H1 (cell line): ENCODE measurements at regions not wholly inside any gene's neighbourhood (a gene's known extent, or its start where the extent isn't known, plus 50 kb on each side); places are given as distances from the start of the nearest gene placed in this dataset.

Experiments used
- CTCF ChIA-PET: fragments of 300-600 bp; sonication (Branson Sonifier 250); formaldehyde crosslinking; loops from one replicate; lab custom pipeline; 2021; ENCODE audit not compliant: partially characterized antibody; lab: Charles Lee
- POLR2A ChIA-PET: fragments of 300-600 bp; sonication (Branson Sonifier 250); formaldehyde crosslinking; loops from one replicate; lab custom pipeline; 2021; ENCODE audit warnings: inconsistent platforms; ENCODE audit not compliant: partially characterized antibody; lab: Charles Lee
- DNase-seq, 2 experiments: peaks; one replicate each; pipeline versions ENCODE4 v3.0.0 to v3.0.0-alpha.2; 2010 to 2022; ENCODE audit warnings: low spot score in 2 of 2, low read depth in 1 of 2, mixed read lengths in 1 of 2
- FAIRE-seq: peaks from 2 replicates; lab custom pipeline; 2011; peaks lifted over from hg19 to GRCh38; lab: Jason Lieb, UNC
- H2AFZ ChIP-seq: 2 replicates; pipeline ENCODE4 v1.8.1; 2012; ENCODE audit warnings: low read length, inconsistent platforms
- H2AK5ac ChIP-seq: 2 replicates; pipeline ENCODE4 v1.6.1; 2013; ENCODE audit warnings: low read depth, low read length
- H2BK120ac ChIP-seq: replicated peaks from 2 replicates; pipeline ENCODE3; 2013; ENCODE audit warnings: low read depth, low read length, inconsistent platforms
- H2BK12ac ChIP-seq: 2 replicates; pipeline ENCODE4 v1.6.1; 2013; ENCODE audit warnings: low read depth, low read length
- H2BK15ac ChIP-seq: 2 replicates; pipeline ENCODE4 v1.6.1; 2013; ENCODE audit warnings: low read length
- H2BK20ac ChIP-seq: 2 replicates; pipeline ENCODE4 v1.6.1; 2013; ENCODE audit warnings: low read length
- H2BK5ac ChIP-seq: 2 replicates; pipeline ENCODE4 v1.6.1; 2013; ENCODE audit warnings: low read depth, low read length
- H3K14ac ChIP-seq: 2 replicates; pipeline ENCODE4 v1.6.1; 2013; ENCODE audit warnings: inconsistent platforms; ENCODE audit not compliant: insufficient read length
- H3K18ac ChIP-seq: 2 replicates; pipeline ENCODE4 v1.6.1; 2013; ENCODE audit warnings: low read length; ENCODE audit errors: extremely low read depth
- H3K23ac ChIP-seq: 2 replicates; pipeline ENCODE4 v1.6.1; 2013; ENCODE audit warnings: inconsistent platforms; ENCODE audit not compliant: insufficient read length
- H3K23me2 ChIP-seq: 2 replicates; pipeline ENCODE4 v1.6.1; 2013; ENCODE audit warnings: low read depth, low read length
- H3K27ac ChIP-seq: 2 replicates; pipeline ENCODE4 v1.6.1; 2011; ENCODE audit warnings: low read depth, low read length, inconsistent platforms
- H3K27me3 ChIP-seq, 4 experiments: replicated peaks in 1 of 4; 1 replicate in 1 of 4; 2 replicates in 3 of 4; pipeline versions ENCODE4 v1.6.1 to v1.8.1; 2011 to 2013; ENCODE audit warnings: low read length in 3 of 4, mild to moderate bottlenecking in 3 of 4, inconsistent platforms in 2 of 4, mixed read lengths in 2 of 4, moderate library complexity in 1 of 4; ENCODE audit not compliant: control insufficient read depth in 3 of 4, insufficient read depth in 3 of 4; ENCODE audit errors: extremely low read depth in 1 of 4
- H3K36me3 ChIP-seq, 4 experiments: 2 replicates each; pipeline versions ENCODE4 v1.6.1 to v1.8.1; 2011 to 2013; ENCODE audit warnings: mild to moderate bottlenecking in 4 of 4, low read length in 3 of 4, moderate library complexity in 2 of 4, control low read depth in 1 of 4, inconsistent platforms in 1 of 4; ENCODE audit not compliant: insufficient read depth in 4 of 4, control insufficient read depth in 2 of 4
- H3K4ac ChIP-seq: replicated peaks from 2 replicates; pipeline ENCODE3; 2013; ENCODE audit warnings: low read length, low read depth, mixed read lengths, inconsistent platforms; ENCODE audit not compliant: insufficient read length
- H3K4me1 ChIP-seq, 4 experiments: replicated peaks in 1 of 4; 1 replicate in 1 of 4; 2 replicates in 3 of 4; pipeline versions ENCODE4 v1.6.1 to v1.8.1; 2011 to 2013; ENCODE audit warnings: low read length in 3 of 4, inconsistent platforms in 2 of 4, mixed read lengths in 1 of 4; ENCODE audit not compliant: insufficient read depth in 4 of 4, control insufficient read depth in 3 of 4
- H3K4me2 ChIP-seq, 2 experiments: 2 replicates each; pipeline versions ENCODE4 v1.6.1 to v1.8.1; 2011 to 2013; ENCODE audit warnings: low read depth in 2 of 2, low read length in 2 of 2, control low read depth in 1 of 2, inconsistent platforms in 1 of 2, mild to moderate bottlenecking in 1 of 2; ENCODE audit not compliant: insufficient read depth in 1 of 2
- H3K4me3 ChIP-seq, 4 experiments: fragments of 200-600, 300-600 bp in 1 of 4; sonication (generic), shearing (Covaris generic), sonication (Bioruptor Twin) in 1 of 4; 2 replicates each; pipeline versions ENCODE4 v1.5.1 to v1.8.1; 2011 to 2016; ENCODE audit warnings: low read length in 4 of 4, low read depth in 3 of 4, control low read depth in 2 of 4, inconsistent platforms in 2 of 4, mild to moderate bottlenecking in 2 of 4, mixed read lengths in 1 of 4, moderate library complexity in 1 of 4; ENCODE audit not compliant: insufficient read depth in 2 of 4; ENCODE audit errors: extremely low read depth in 1 of 4
- H3K56ac ChIP-seq: replicated peaks from 2 replicates; pipeline ENCODE3; 2013; ENCODE audit warnings: low read depth, mild to moderate bottlenecking, mixed read lengths, low read length, inconsistent platforms; ENCODE audit not compliant: insufficient read length
- H3K79me1 ChIP-seq: 2 replicates; pipeline ENCODE4 v1.6.1; 2013; ENCODE audit warnings: low read depth, low read length, control low read depth
- H3K79me2 ChIP-seq, 2 experiments: 2 replicates each; pipeline versions ENCODE4 v1.6.1 to v1.8.1; 2012 to 2013; ENCODE audit warnings: low read length in 2 of 2, mild to moderate bottlenecking in 2 of 2, inconsistent platforms in 1 of 2; ENCODE audit not compliant: insufficient read depth in 2 of 2, control insufficient read depth in 1 of 2
- H3K9ac ChIP-seq, 4 experiments: replicated peaks in 1 of 4; 1 replicate in 1 of 4; 2 replicates in 3 of 4; pipeline versions ENCODE4 v1.6.1 to v1.8.1; 2011 to 2013; ENCODE audit warnings: low read depth in 3 of 4, low read length in 3 of 4, control low read depth in 2 of 4, mild to moderate bottlenecking in 2 of 4, moderate library complexity in 2 of 4, inconsistent platforms in 1 of 4; ENCODE audit errors: extremely low read depth in 1 of 4
- H3K9me3 ChIP-seq, 2 experiments: 2 replicates each; pipeline versions ENCODE4 v1.6.1 to v1.8.1; 2012 to 2013; ENCODE audit warnings: mild to moderate bottlenecking in 2 of 2, moderate library complexity in 2 of 2, control low read depth in 1 of 2, inconsistent platforms in 1 of 2, low read depth in 1 of 2, low read length in 1 of 2, mixed read lengths in 1 of 2; ENCODE audit not compliant: insufficient read depth in 2 of 2
- H4K20me1 ChIP-seq, 2 experiments: replicated peaks in 1 of 2; 2 replicates each; pipeline versions ENCODE3 to v1.8.1; 2011 to 2013; ENCODE audit warnings: inconsistent platforms in 2 of 2, low read length in 2 of 2, mild to moderate bottlenecking in 1 of 2; ENCODE audit not compliant: insufficient read depth in 2 of 2, control insufficient read depth in 1 of 2
- H4K5ac ChIP-seq: 2 replicates; pipeline ENCODE4 v1.6.1; 2013; ENCODE audit warnings: low read length, low read depth, mixed read lengths, inconsistent platforms; ENCODE audit not compliant: insufficient read length
- H4K8ac ChIP-seq: 2 replicates; pipeline ENCODE4 v1.8.0; 2013; ENCODE audit warnings: mild to moderate bottlenecking, moderate library complexity, low read length, inconsistent platforms; ENCODE audit not compliant: insufficient read depth; ENCODE audit errors: extremely low read depth
- H4K91ac ChIP-seq: replicated peaks from 2 replicates; pipeline ENCODE3; 2013; ENCODE audit warnings: low read length, mixed read lengths, inconsistent platforms; ENCODE audit not compliant: insufficient read length
- ATF3 ChIP-seq: IDR thresholded peaks from 2 replicates; pipeline ENCODE4 v1.6.1; 2011; ENCODE audit warnings: low read depth, mild to moderate bottlenecking, low read length; ENCODE audit not compliant: insufficient read depth
- CBX5 ChIP-seq: fragments of 300-800, 300-1000 bp; sonication (generic); IDR thresholded peaks from 2 replicates; pipeline ENCODE4 v1.7.1; 2016; ENCODE audit warnings: antibody characterized with exemption, low read length, low read depth
- CBX8 ChIP-seq: fragments of 300-800, 300-1000 bp; sonication (generic); IDR thresholded peaks from 2 replicates; pipeline ENCODE4 v1.7.1; 2016; ENCODE audit warnings: low read depth, low read length, borderline replicate concordance
- CEBPB ChIP-seq: IDR thresholded peaks from 2 replicates; pipeline ENCODE4 v1.6.1; 2012; ENCODE audit warnings: low read depth, low read length
- EZH2 ChIP-seq: fragments of 200-600 bp; sonication (generic); IDR thresholded peaks from 2 replicates; pipeline ENCODE4 v1.7.1; 2012; ENCODE audit warnings: low read depth, mild to moderate bottlenecking, moderate library complexity, low read length, inconsistent platforms; ENCODE audit not compliant: severe bottlenecking
- POU5F1 ChIP-seq: IDR thresholded peaks from 2 replicates; pipeline ENCODE4 v1.6.1; 2011; ENCODE audit warnings: low read depth, mild to moderate bottlenecking, low read length, moderate library complexity
- SP4 ChIP-seq: IDR thresholded peaks from 2 replicates; pipeline ENCODE4 v1.6.1; 2012; ENCODE audit warnings: low read length, inconsistent platforms
- TBP ChIP-seq: IDR thresholded peaks from 2 replicates; pipeline ENCODE4 v1.6.1; 2011; ENCODE audit warnings: low read depth, low read length, improper control_type of control experiment
- WGBS, 2 experiments: shearing (Covaris generic) in 1 of 2; methylation state at CpG; one replicate each; pipeline versions ENCODE4 v1.1.6 to v1.1.7; 2013 to 2015; ENCODE audit warnings: low lambda C conversion rate in 2 of 2, mixed read lengths in 2 of 2, inconsistent platforms in 1 of 2, low coverage in 1 of 2, missing lambda C conversion rate in 1 of 2; ENCODE audit not compliant: insufficient replicate concordance in 2 of 2, insufficient coverage in 1 of 2, insufficient read length in 1 of 2; ENCODE audit errors: extremely low coverage in 1 of 2, missing lambda C conversion rate in 1 of 2; 5-methylcytosine and 5-hydroxymethylcytosine counted together
- TF ChIP-seq, protein P1 (sequence below): IDR thresholded peaks from 2 replicates; pipeline ENCODE4 v1.6.1; 2012; ENCODE audit warnings: inconsistent platforms

DNA sequence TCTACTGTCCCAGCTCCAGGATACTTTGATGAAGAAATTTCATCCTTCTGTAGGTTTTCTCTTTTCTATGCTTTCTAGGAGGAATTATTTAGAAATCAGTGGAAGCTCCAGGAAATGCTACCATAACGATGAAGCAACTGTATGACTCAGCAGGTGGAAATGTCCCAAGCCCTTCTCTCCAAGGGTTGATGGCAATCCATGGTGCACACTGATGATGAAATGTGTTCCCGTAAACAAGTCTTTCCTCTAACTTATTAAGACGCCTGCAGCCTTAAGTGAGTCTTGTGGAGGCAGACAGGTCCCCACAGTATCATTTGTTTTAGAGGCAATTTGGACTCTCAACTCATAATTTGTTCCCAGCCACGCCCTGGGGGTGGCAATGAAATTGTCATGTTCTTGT, 777.6 kb upstream of the SOX11 start:
- WGBS, 2 experiments: 97% methylated on average over 4 of the region's 4 CpGs; no CpG with 5 or more reads in 1 of the 2 experiments
- no peak for TF ChIP-seq EZH2
- no peak for TF ChIP-seq ATF3
- TF ChIP-seq, protein P1, sequence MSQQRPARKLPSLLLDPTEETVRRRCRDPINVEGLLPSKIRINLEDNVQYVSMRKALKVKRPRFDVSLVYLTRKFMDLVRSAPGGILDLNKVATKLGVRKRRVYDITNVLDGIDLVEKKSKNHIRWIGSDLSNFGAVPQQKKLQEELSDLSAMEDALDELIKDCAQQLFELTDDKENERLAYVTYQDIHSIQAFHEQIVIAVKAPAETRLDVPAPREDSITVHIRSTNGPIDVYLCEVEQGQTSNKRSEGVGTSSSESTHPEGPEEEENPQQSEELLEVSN: no peak
- TF ChIP-seq TBP: no peak
- no peak for TF ChIP-seq CBX8
- TF ChIP-seq CBX5: no peak
- TF ChIP-seq POU5F1: no peak
- TF ChIP-seq CEBPB: no peak
- no peak for TF ChIP-seq SP4

More for the DNA sequence above, 777.6 kb upstream of the SOX11 start:
- H2BK120ac ChIP-seq: no peak overlapping the region
- no peak overlapping the region for H4K8ac ChIP-seq
- no peak overlapping the region for H3K27ac ChIP-seq
- no peak overlapping the region for H2BK5ac ChIP-seq
- no peak overlapping the region for H3K23ac ChIP-seq
- H3K18ac ChIP-seq: no peak overlapping the region
- no peaks in the 10 kb centered on the region for H3K36me3 ChIP-seq
- H2AK5ac ChIP-seq: no peak overlapping the region
- no peak overlapping the region for H2BK15ac ChIP-seq
- H2AFZ ChIP-seq: no peak overlapping the region
- no peak for FAIRE-seq
- no peak overlapping the region for H3K4me3 ChIP-seq
- H3K79me1 ChIP-seq: no peaks in the 10 kb centered on the region
- no peak overlapping the region for H3K56ac ChIP-seq
- H3K4ac ChIP-seq: no peak overlapping the region
- no peaks in the 10 kb centered on the region for H3K9me3 ChIP-seq
- no peak overlapping the region for H3K14ac ChIP-seq
- H3K79me2 ChIP-seq: no peaks in the 10 kb centered on the region
- no peaks in the 10 kb centered on the region for H3K4me1 ChIP-seq
- no peaks in the 10 kb centered on the region for H3K27me3 ChIP-seq
- no peak overlapping the region for H3K4me2 ChIP-seq
- H3K23me2 ChIP-seq: no peaks in the 10 kb centered on the region
- no peak overlapping the region for H2BK20ac ChIP-seq
- H3K9ac ChIP-seq: no peak overlapping the region
- no peak for DNase-seq
- no peak overlapping the region for H4K5ac ChIP-seq
- no peaks in the 10 kb centered on the region for H4K20me1 ChIP-seq
- ChIA-PET POLR2A (no interaction called here), CTCF (interaction anchor here (0.7 to 1.5 kb wide), 2 partner anchors 12 to 40 kb away, joined by 3 read pairs; no protein-coding TSS in a partner anchor)
- H2BK12ac ChIP-seq: no peak overlapping the region
- no peak overlapping the region for H4K91ac ChIP-seq
